Skin epidermis (tissue), 12 donors: ENCODE measurements at regions not wholly inside any gene's neighbourhood (a gene's known extent, or its start where the extent isn't known, plus 50 kb on each side); places are given as distances from the start of the nearest gene placed in this dataset.

Source experiments
- H3K27ac ChIP-seq, 21 experiments: fragments of 200-600 bp; sonication (generic) in 11 of 21; one replicate each; pipeline ENCODE4 v1.5.0; 2020; ENCODE audit warnings: mild to moderate bottlenecking in 3 of 21, inconsistent platforms in 2 of 21, moderate library complexity in 2 of 21
- H3K4me3 ChIP-seq, 7 experiments: fragments of 200-600 bp; sonication (generic) in 2 of 7; one replicate each; pipeline ENCODE4 v1.5.0; 2020; ENCODE audit warnings: inconsistent platforms in 2 of 7, mild to moderate bottlenecking in 2 of 7, moderate library complexity in 1 of 7

DNA sequence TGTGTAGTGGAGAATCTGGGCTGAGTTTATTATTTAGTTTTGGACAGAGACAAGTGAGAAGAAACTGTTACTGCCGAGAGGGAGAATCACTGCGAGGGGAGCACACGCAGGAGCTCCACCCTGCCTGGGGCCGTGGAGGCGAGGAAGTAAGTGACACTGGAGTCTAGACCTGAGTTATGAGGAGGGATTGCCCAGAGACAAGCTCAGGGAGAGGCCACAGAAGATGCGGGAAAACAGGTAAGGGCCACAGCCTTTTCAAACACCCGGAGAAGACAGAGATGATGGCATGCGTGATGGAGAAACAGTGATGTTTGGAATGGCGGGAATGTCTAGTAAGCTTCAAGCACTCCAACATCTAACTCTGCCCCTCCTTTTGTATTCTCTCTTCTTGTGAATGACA, 84.1 kb downstream of the TNFSF11 start:
- H3K27ac ChIP-seq, result no peak overlapping the region
- no peak overlapping the region for H3K4me3 ChIP-seq

DNA sequence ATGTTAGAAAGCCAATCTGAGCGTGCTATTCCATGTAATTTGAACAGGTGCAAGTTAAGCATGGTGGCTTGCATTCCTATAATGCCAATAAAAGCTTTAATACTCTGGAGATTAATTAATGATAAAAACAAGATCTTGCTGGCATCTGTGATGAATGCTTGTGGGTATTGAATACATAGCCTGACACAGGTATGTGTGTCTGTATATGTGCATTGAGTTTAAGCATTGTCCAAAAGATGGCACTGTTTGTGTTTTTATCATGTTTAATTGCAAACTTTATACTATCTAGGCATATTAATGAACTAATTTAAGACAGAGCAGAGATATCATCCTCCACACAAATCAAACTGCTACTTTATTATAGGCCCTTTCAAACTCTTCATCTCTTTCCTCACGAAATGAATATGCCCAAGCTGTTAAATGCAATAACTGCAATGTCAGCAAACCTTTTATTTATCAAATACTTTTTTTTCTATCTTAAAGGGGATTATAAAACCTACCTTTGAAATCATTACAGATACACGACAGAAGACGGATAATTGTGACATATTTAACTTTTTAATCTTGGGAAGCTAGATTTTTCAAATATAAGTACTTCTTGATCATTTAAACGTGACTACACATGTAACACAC, 86.5 kb downstream of the TNFSF11 start:
- no peak overlapping the region for H3K27ac ChIP-seq
- no peak overlapping the region for H3K4me3 ChIP-seq

GRCh38 chr13:42667638-42668037, 93.7 kb downstream of the TNFSF11 start:
- no peak overlapping the region for H3K4me3 ChIP-seq
- no peak overlapping the region for H3K27ac ChIP-seq

- Histone ChIP-seq H3K27ac (no peak overlapping the region), H3K4me3 (no peak overlapping the region)
These were observed 97.5 kb downstream of the TNFSF11 start for GRCh38 chr13:42671502-42671901.

- Histone ChIP-seq H3K27ac (no peak overlapping the region), H3K4me3 (no peak overlapping the region)
These were observed 99.7 kb downstream of the TNFSF11 start for GRCh38 chr13:42673677-42674076.

DNA sequence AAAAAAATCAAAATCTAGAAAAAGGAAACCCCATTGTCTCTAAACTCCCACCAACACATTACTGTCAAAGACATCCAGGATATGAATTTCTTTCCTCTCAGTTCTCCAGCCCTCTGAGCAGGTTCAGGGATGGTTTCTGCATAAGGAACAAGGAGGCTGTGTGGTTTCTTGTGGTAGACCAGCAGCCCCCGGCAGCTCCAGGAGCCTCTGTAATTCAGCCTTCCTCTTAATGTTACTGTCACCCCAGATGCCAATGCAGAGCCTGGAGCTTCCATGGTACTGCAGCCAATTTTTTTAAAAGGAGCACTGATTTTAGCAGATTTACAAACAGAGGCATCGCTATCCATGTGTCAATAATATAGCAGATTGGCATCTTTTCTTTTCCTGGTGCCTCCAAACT, 100.6 kb upstream of the FAM216B start:
- no peak overlapping the region for H3K27ac ChIP-seq
- H3K4me3 ChIP-seq, result no peak overlapping the region

DNA sequence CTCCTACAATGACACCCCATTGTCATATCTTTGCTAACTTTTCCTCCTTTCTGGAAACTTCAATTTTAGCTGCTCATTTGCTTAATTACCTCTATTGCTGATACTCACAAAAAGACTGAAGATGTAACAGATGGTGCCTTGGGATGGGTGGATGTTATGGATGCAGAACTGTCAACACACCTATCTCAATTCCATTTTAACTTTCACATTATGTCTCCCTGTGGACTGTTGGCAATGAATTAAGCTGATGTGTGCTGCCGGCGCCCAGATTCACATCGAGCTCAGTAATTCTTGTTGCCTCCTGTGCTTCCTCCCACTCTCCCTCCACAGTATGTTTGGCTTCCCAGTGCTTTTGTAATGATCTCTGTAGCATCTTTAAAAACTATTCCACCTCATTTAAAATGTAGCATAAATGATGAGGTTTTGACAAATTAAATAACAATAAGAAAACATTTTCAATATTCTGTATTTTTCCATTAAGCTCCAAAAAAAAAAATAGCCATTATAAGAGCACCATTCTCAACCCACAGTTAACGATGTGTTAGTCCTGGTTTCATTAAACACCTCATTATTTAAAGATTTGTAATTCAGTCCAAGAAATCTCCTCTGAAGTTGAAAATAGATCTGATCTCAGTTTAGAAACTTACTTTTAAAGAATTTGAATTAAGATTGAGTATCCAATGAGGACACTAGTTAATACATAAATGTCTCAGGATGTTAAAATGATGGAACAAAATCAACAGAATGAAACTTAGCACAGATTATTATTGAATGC, 99.9 kb upstream of the FAM216B start:
- no peak overlapping the region for H3K4me3 ChIP-seq

GRCh38 chr13:42684226-42684625, 97.2 kb upstream of the FAM216B start:
- H3K27ac ChIP-seq, result no peak overlapping the region

More for the DNA sequence above, 99.9 kb upstream of the FAM216B start:
- no peak overlapping the region for H3K27ac ChIP-seq

DNA sequence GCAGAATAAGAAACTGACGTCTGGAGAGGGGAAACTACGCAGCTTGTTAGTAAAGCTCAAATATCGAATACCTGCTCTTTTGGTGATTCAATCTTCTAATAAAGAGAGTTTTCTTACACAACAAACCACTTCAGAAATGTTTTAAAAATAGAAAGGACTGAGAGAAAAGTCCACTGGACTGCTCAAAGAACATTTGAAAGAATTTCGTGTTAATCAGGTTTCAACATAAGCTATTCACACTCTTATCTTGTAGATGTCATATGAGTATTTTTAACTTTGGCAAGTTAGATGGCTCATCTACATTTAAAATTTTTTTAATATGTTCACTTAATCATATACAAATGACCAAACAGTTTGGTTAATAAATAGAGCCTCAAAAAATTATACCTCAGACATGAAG, 95.6 kb upstream of the FAM216B start:
- H3K27ac ChIP-seq, result no peak overlapping the region

More at GRCh38 chr13:42684226-42684625, 97.2 kb upstream of the FAM216B start:
- no peak overlapping the region for H3K4me3 ChIP-seq

DNA sequence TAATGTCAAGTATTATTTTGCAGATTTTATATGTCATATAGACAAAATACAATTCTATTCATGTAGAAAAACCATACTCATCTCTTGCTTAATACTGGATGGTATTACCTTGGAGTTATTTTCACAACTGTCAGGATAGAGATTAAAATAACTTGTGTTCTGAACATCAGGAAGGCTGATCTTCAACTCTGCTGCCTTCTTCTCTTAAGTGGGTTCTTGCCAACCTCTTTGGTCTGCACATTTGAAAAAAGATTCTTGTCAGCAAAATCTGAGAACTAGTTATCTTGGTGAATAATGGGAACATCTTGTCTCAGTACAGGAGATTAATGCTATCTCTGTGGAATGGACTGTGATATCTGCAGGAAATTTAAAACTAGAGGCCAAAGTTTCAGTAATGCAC, 95.2 kb upstream of the FAM216B start:
- H3K27ac ChIP-seq, result no peak overlapping the region
- H3K4me3 ChIP-seq, result no peak overlapping the region

More for the DNA sequence above, 95.6 kb upstream of the FAM216B start:
- no peak overlapping the region for H3K4me3 ChIP-seq

- Histone ChIP-seq H3K27ac (no peak overlapping the region), H3K4me3 (no peak overlapping the region)
These were observed 92.6 kb upstream of the FAM216B start for GRCh38 chr13:42688821-42689220.

GRCh38 chr13:42696191-42696590, 85.2 kb upstream of the FAM216B start:
- Histone ChIP-seq H3K27ac (no peak overlapping the region), H3K4me3 (no peak overlapping the region)

- Histone ChIP-seq H3K27ac (no peak overlapping the region), H3K4me3 (no peak overlapping the region)
These were observed 81.5 kb upstream of the FAM216B start for GRCh38 chr13:42699912-42700311.

DNA sequence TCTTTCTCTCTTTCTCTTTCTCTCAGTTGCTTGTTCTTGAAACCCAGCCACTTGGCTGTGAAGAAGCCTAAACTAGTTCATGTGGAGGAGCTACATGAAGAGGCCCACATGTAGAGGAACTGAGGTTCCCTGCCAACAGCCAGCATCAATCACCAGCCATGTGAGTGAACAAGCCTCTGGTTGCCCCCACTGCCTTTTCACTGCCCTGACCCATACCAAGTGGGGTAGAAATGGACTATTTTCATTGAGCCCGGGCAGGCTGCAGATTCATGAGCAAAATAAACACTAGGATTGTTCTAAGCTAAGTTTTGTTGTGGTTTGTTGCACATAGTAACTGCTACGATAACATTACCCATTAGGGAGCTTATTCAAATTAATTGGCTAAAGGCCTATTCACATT, 78.7 kb upstream of the FAM216B start:
- H3K4me3 ChIP-seq, result no peak overlapping the region
- H3K27ac ChIP-seq, result no peak overlapping the region

DNA sequence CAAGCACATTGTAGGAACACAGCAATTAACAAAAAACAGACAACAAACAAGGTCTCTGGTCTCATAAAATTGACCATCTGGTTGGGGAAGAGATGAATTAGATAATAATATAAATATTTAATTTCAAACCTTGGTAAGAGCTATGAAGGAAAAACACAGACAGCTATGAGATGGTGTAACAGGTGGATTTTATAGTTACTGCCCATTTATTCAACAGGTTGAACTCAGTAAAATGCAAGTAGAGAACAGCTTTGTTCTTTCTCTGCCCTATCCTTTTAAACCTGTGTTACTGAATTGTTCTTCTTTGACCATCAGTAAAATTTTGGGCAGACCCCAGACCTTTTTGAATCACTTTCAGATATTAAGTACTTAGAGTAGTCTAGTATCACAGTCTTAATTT, 77.6 kb upstream of the FAM216B start:
- no peak overlapping the region for H3K27ac ChIP-seq
- no peak overlapping the region for H3K4me3 ChIP-seq

DNA sequence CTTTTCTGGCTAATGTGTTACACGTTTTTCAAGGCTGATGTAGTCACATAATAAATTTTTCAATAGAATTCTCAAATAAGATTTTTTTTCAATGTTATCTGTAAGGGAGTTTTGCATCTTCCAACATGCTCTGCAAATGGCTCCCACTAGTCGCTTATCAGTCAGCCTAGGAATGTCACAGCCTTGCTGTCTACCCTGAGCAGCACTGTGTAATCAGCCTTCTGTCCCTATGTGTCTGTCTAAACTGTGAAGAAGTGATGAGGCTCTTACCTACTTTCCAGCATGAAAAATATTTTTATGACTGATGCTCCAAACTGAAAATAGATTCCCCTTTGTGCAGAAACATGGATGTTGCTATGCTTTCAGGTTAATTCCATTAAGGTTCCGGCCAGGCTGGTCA, 75.1 kb upstream of the FAM216B start:
- Histone ChIP-seq H3K4me3 (no peak overlapping the region), H3K27ac (no peak overlapping the region)

DNA sequence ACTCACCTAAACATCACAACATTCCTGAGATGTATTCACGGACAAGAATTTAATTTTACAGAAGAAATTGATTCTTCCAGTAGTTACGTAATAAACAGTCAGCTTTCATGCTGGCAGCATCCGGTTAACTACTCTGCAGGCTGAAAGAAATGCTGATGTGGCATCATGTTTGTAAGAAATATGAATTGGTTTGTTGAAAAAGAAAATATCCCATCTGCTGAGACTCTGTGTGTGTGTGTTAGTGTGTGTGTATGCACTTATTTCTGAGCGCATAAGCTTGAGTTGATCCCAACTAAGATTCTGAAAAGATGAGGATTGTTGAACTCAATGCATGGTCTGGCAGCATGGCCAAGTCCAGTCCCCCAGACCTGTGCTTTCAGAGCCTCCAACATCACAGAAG, 74.3 kb upstream of the FAM216B start:
- Histone ChIP-seq H3K4me3 (no peak overlapping the region), H3K27ac (peak overlapping the region in 1 of 21 experiments; percentile 12)

DNA sequence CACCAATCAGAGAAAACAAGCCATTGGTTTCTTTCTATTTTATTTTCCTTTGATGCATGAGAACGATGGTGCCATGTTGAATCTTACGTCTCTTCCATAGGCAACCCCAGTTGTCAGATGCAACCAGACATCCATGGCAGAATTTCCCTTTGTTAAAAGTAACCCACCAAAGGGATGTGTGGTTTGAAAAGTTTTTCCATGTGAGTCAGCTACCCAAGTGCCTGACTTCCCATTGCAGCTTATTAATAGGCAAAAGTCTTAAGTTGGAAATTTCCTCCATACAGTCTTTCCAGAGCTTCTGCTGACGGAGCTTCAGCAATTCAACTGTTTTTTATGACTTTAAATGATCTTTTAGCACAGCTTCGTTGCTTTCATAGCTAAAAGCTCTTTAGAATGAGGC, 73.8 kb upstream of the FAM216B start:
- H3K27ac ChIP-seq, result peak overlapping the region in 1 of 21 experiments; percentile 12
- H3K4me3 ChIP-seq, result no peak overlapping the region

- H3K27ac ChIP-seq, result no peak overlapping the region
- H3K4me3 ChIP-seq, result no peak overlapping the region
These were observed 73.0 kb upstream of the FAM216B start for GRCh38 chr13:42708391-42708790.

DNA sequence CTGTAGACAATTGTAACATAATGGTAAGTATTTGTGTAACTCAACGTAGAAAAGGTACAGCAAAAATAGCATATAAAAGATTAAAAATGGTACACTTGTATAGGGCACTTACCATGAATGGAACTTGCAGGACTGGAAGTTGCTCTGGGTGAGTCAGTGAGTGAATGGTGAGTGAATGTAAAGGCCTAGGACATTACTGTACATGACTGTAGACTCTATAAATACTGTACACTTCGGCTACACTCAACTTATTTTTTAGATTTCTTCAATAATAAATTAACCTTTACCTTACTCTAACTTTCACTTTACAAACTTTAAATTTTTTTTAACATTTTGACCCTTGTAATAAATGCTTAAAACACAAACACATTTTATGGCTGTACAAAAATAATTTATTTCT, 72.1 kb upstream of the FAM216B start:
- H3K27ac ChIP-seq, result no peak overlapping the region
- no peak overlapping the region for H3K4me3 ChIP-seq

GRCh38 chr13:42715909-42716308, 65.5 kb upstream of the FAM216B start:
- H3K27ac ChIP-seq, result no peak overlapping the region

GRCh38 chr13:42717176-42717575, 64.2 kb upstream of the FAM216B start:
- Histone ChIP-seq H3K27ac (no peak overlapping the region), H3K4me3 (no peak overlapping the region)

More at GRCh38 chr13:42715909-42716308, 65.5 kb upstream of the FAM216B start:
- H3K4me3 ChIP-seq, result no peak overlapping the region
